Activated naive CD4-positive, alpha-beta T cell treated with anti-CD3 and anti-CD28 coated beads, Interleukin-2, amount 50 U/mL, for 72 hours (primary cell): ENCODE measurements at regions not wholly inside any gene's neighbourhood (a gene's known extent, or its start where the extent isn't known, plus 50 kb on each side); places are given as distances from the start of the nearest gene placed in this dataset.
"Not testable (repeated sequence)": the region's sequence is repeated elsewhere in the genome, so short reads cannot be mapped to it uniquely, and the experiment has no call there.

Experiments
- ATAC-seq, 2 donors: fragments of 150-1000 bp; cut with Tn5 transposase; 2 replicates each; pipeline ENCODE4 v1.10.0; 2021; ENCODE audit warnings: mild to moderate bottlenecking in 2 of 2, moderate library complexity in 2 of 2
- DNase-seq, 2 donors: peaks; one replicate each; pipeline ENCODE4 v3.0.0; 2021 to 2022; ENCODE audit warnings: low spot score in 2 of 2
- H3K27ac Mint-ChIP-seq, 2 donors: one replicate each; pipeline ENCODE4 v1.8.0; 2022; ENCODE audit warnings: mild to moderate bottlenecking in 2 of 2, mixed read lengths in 2 of 2
- H3K36me3 Mint-ChIP-seq, 2 donors: one replicate each; pipeline ENCODE4 v1.8.0; 2022; ENCODE audit warnings: mixed read lengths in 2 of 2
- H3K9me3 Mint-ChIP-seq, 2 donors: one replicate each; pipeline ENCODE4 v1.8.0; 2022; ENCODE audit warnings: mixed read lengths in 2 of 2

GRCh38 chr15:79169526-79170133 is 79.0 kb upstream of the RASGRF1 start:
- Mint-ChIP-seq H3K27ac (no peak overlapping the region), H3K9me3 (no peaks in the 10 kb centered on the region), H3K36me3 (no peaks in the 10 kb centered on the region)
- no peak for ATAC-seq
- DNase-seq: no peak

GRCh38 chr15:79168922-79169456 is 78.4 kb upstream of the RASGRF1 start:
- DNase-seq (no peak), ATAC-seq (no peak)
- Mint-ChIP-seq H3K9me3 (no peaks in the 10 kb centered on the region), H3K27ac (no peak overlapping the region), H3K36me3 (no peaks in the 10 kb centered on the region)

- no peaks in the 10 kb centered on the region for H3K9me3 Mint-ChIP-seq
- H3K27ac Mint-ChIP-seq: no peak overlapping the region
- ATAC-seq (no peak), DNase-seq (no peak)
- H3K36me3 Mint-ChIP-seq: no peaks in the 10 kb centered on the region
Measured at GRCh38 chr15:79167776-79168175, 77.2 kb upstream of the RASGRF1 start.

- ATAC-seq: no peak
Measured at GRCh38 chr15:79166311-79166955, 75.9 kb upstream of the RASGRF1 start.

GRCh38 chr15:79164465-79164864 is 73.9 kb upstream of the RASGRF1 start:
- Mint-ChIP-seq H3K36me3 (no peaks in the 10 kb centered on the region), H3K9me3 (no peaks in the 10 kb centered on the region), H3K27ac (no peak overlapping the region)
- DNase-seq (no peak), ATAC-seq (no peak)

More at GRCh38 chr15:79166311-79166955, 75.9 kb upstream of the RASGRF1 start:
- Mint-ChIP-seq H3K36me3 (no peaks in the 10 kb centered on the region), H3K9me3 (no peaks in the 10 kb centered on the region), H3K27ac (no peak overlapping the region)
- DNase-seq: no peak

- no peak overlapping the region for H3K27ac Mint-ChIP-seq
- no peaks in the 10 kb centered on the region for H3K9me3 Mint-ChIP-seq
- DNase-seq (no peak), ATAC-seq (no peak)
- no peaks in the 10 kb centered on the region for H3K36me3 Mint-ChIP-seq
Measured at GRCh38 chr15:79164043-79164442, 73.5 kb upstream of the RASGRF1 start.

- no peaks in the 10 kb centered on the region for H3K36me3 Mint-ChIP-seq
- ATAC-seq: no peak
- DNase-seq: no peak
- no peaks in the 10 kb centered on the region for H3K9me3 Mint-ChIP-seq
- no peak overlapping the region for H3K27ac Mint-ChIP-seq
Measured at GRCh38 chr15:79163395-79163794, 72.8 kb upstream of the RASGRF1 start.

- DNase-seq (no peak), ATAC-seq (no peak)
- no peak overlapping the region for H3K27ac Mint-ChIP-seq
- H3K36me3 Mint-ChIP-seq: no peaks in the 10 kb centered on the region
- H3K9me3 Mint-ChIP-seq: no peaks in the 10 kb centered on the region
Measured at GRCh38 chr15:79161837-79162508, 71.4 kb upstream of the RASGRF1 start.

GRCh38 chr15:79160211-79160610 is 69.6 kb upstream of the RASGRF1 start:
- DNase-seq (no peak), ATAC-seq (no peak)
- Mint-ChIP-seq H3K27ac (no peak overlapping the region), H3K9me3 (no peaks in the 10 kb centered on the region), H3K36me3 (no peaks in the 10 kb centered on the region)

- Mint-ChIP-seq H3K36me3 (no peaks in the 10 kb centered on the region), H3K27ac (no peak overlapping the region), H3K9me3 (no peaks in the 10 kb centered on the region)
- no peak for ATAC-seq
- DNase-seq: no peak
Measured at GRCh38 chr15:79157631-79158592, 67.3 kb upstream of the RASGRF1 start.

GRCh38 chr15:79156704-79157375 is 66.3 kb upstream of the RASGRF1 start:
- no peaks in the 10 kb centered on the region for H3K9me3 Mint-ChIP-seq
- ATAC-seq: no peak
- DNase-seq: no peak
- H3K36me3 Mint-ChIP-seq: no peaks in the 10 kb centered on the region
- no peak overlapping the region for H3K27ac Mint-ChIP-seq

GRCh38 chr15:79154483-79155135 is 64.0 kb upstream of the RASGRF1 start:
- DNase-seq (no peak), ATAC-seq (no peak)
- Mint-ChIP-seq H3K27ac (no peak overlapping the region), H3K36me3 (no peaks in the 10 kb centered on the region), H3K9me3 (peaks cover 0 to 5% of the 10 kb centered on the region in 2 donors)

GRCh38 chr15:79144290-79144689 is 53.7 kb upstream of the RASGRF1 start:
- H3K36me3 Mint-ChIP-seq: peaks cover 19 to 33% of the 10 kb centered on the region in 2 donors
- not testable (repeated sequence) for DNase-seq, ATAC-seq, H3K27ac Mint-ChIP-seq
- H3K9me3 Mint-ChIP-seq: peaks cover 20 to 34% of the 10 kb centered on the region in 2 donors

- DNase-seq: no peak
- no peak for ATAC-seq
- Mint-ChIP-seq H3K27ac (no peak overlapping the region), H3K36me3 (peaks cover 19% of the 10 kb centered on the region in 2 donors), H3K9me3 (peaks cover 20 to 23% of the 10 kb centered on the region in 2 donors)
Measured at GRCh38 chr15:79140846-79141570, 50.4 kb upstream of the RASGRF1 start.
